Heart right ventricle (tissue), 16 donors: ENCODE measurements at regions not wholly inside any gene's neighbourhood (a gene's known extent, or its start where the extent isn't known, plus 50 kb on each side); places are given as distances from the start of the nearest gene placed in this dataset.

ENCODE experiments used
- ATAC-seq, 8 donors: fragments of 200-7000 bp; cut with Tn5 transposase; one replicate each; pipeline ENCODE4 v1.9.1; 2020; ENCODE audit warnings: mild to moderate bottlenecking in 8 of 8, moderate library complexity in 8 of 8, moderate number of reproducible peaks in 1 of 8
- DNase-seq, 2 donors: peaks; one replicate each; pipeline ENCODE4 v3.0.0-alpha.2; 2020
- H3K27ac ChIP-seq, 10 donors: fragments of 200-600 bp; sonication (generic) in 2 of 10; one replicate each; pipeline versions ENCODE4 v1.5.0 to v1.8.0; 2020 to 2022; ENCODE audit warnings: mild to moderate bottlenecking in 3 of 10
- H3K27me3 ChIP-seq, 7 donors: fragments of 200-600 bp; one replicate each; pipeline ENCODE4 v1.8.0; 2021 to 2022; ENCODE audit warnings: mild to moderate bottlenecking in 2 of 7
- H3K36me3 ChIP-seq, 9 donors: fragments of 200-600 bp; sonication (generic) in 1 of 9; one replicate each; pipeline versions ENCODE4 v1.5.0 to v1.8.0; 2020 to 2022; ENCODE audit warnings: mild to moderate bottlenecking in 2 of 9
- H3K4me1 ChIP-seq, 9 donors: fragments of 200-600 bp; sonication (generic) in 1 of 9; one replicate each; pipeline versions ENCODE4 v1.5.0 to v1.8.0; 2020 to 2022; ENCODE audit warnings: mild to moderate bottlenecking in 4 of 9
- H3K4me3 ChIP-seq, 10 donors: fragments of 200-600 bp; sonication (generic) in 2 of 10; one replicate each; pipeline versions ENCODE4 v1.5.0 to v1.8.0; 2020 to 2022; ENCODE audit warnings: mild to moderate bottlenecking in 7 of 10, moderate library complexity in 2 of 10
- H3K9me3 ChIP-seq, 11 donors: fragments of 200-600 bp in 10 of 11; sonication (generic) in 2 of 11; one replicate each; pipeline versions ENCODE4 v1.5.0 to v1.8.0; 2013 to 2022; ENCODE audit warnings: mild to moderate bottlenecking in 2 of 11, control low read depth in 1 of 11, moderate library complexity in 1 of 11
- CTCF ChIP-seq, 9 donors: fragments of 200-600 bp; sonication (generic) in 2 of 9; IDR thresholded peaks; one replicate each; pipeline versions ENCODE4 v1.5.0 to v1.8.0; 2021 to 2022; ENCODE audit warnings: antibody characterized with exemption in 9 of 9, mild to moderate bottlenecking in 5 of 9, moderate library complexity in 1 of 9
- WGBS, 2 donors: extraction: QIAGEN DNeasy Blood & Tissue Kit; methylation state at CpG; one replicate each; pipeline ENCODE4 v1.1.7; 2013; ENCODE audit warnings: inconsistent platforms in 1 of 2; 5-methylcytosine and 5-hydroxymethylcytosine counted together
- intact Hi-C, 10 donors: fragments of 100-400 bp; cut with DNase I; formaldehyde crosslinking; loops; one replicate each; pipeline versions ENCODE4 v1.11.1 to v1.14.2; 2022
- donor health status: Arrhythmogenic right ventricular cardiomyopathy.
- donor health status: ischemic (EF 13 %, LVEDD 7.1; RV severe dilation, severe dysfunction).
- donor health status: healthy with polysubstance abuse.
- donor health status: DM: no; HTN: yes; CAD: no.
- donor health status: DM: no; HTN: no; CAD: no.
- donor health status: ischemic (EF 25% LVEDD 6.9; RV normal size, moderate dysfunction).
- donor health status: ischemic (EF 25% LVEDD 5.7; RV mildly dilated, moderate dysfunction).
- donor health status: healthy.
- donor health status: DM: yes; HTN: yes; CAD: no.
- donor health status: Ischemic cardiomyopathy.
- donor health status: ischemic (EF 35%, LVEDD 5.7; RV mildly dilated, moderate dysfunction).
- donor health status: nonischemic (EF 11% LVEDD 7.7; RV severe dilation, severe dysfunction).
- donor health status: DM: yes; HTN: yes; CAD: no.
- donor health status: PGD.
- donor health status: ischemic (EF 29% LVEDD 5.4; RV normal size, mild dysfunction).
- donor health status: nonischemic (EF 23%, LVEDD 6.1; RV moderate dilation, normal function).

GRCh38 chr7:4436936-4437335, 245.2 kb upstream of the FOXK1 start:
- H3K4me3 ChIP-seq: no peak overlapping the region
- DNase-seq (no peak), ATAC-seq (no peak)
- no peaks in the 10 kb centered on the region for H3K36me3 ChIP-seq
- no peak for TF ChIP-seq CTCF (IDR thresholded peaks at IDR 0.05)
- H3K27me3 ChIP-seq: no peaks in the 10 kb centered on the region
- H3K4me1 ChIP-seq: no peaks in the 10 kb centered on the region
- intact Hi-C loops: no loop called here
- H3K9me3 ChIP-seq: peaks cover 0 to 11% (median 0%) of the 10 kb centered on the region in 11 donors
- 47 to 70% methylated on average over 3 of the region's 3 CpGs for WGBS, 2 donors
- no peak overlapping the region for H3K27ac ChIP-seq

- H3K27ac ChIP-seq: peak overlapping the region in 1 of 10 donors; percentile 31
- no peaks in the 10 kb centered on the region for H3K4me1 ChIP-seq
- H3K9me3 ChIP-seq: peaks cover 0 to 3% (median 0%) of the 10 kb centered on the region in 11 donors
- TF ChIP-seq CTCF (IDR thresholded peaks at IDR 0.05): no peak
- H3K27me3 ChIP-seq: no peaks in the 10 kb centered on the region
- intact Hi-C loops: no loop called here
- no peak overlapping the region for H3K4me3 ChIP-seq
- H3K36me3 ChIP-seq: no peaks in the 10 kb centered on the region
- ATAC-seq (no peak), DNase-seq (no peak)
- 54 to 60% methylated on average over 4 of the region's 4 CpGs for WGBS, 2 donors
These were observed 244.2 kb upstream of the FOXK1 start for GRCh38 chr7:4437916-4438315.

- Histone ChIP-seq H3K27me3 (no peaks in the 10 kb centered on the region), H3K27ac (peak overlapping the region in 2 of 10 donors; percentile 29 to 31), H3K36me3 (no peaks in the 10 kb centered on the region), H3K4me1 (no peaks in the 10 kb centered on the region), H3K4me3 (no peak overlapping the region), H3K9me3 (peaks cover 0 to 3% (median 0%) of the 10 kb centered on the region in 11 donors)
- no peak for TF ChIP-seq CTCF (IDR thresholded peaks at IDR 0.05)
- ATAC-seq: no peak
- intact Hi-C loops: no loop called here
- 85 to 95% methylated on average over 1 of the region's 1 CpG for WGBS, 2 donors
- no peak for DNase-seq
These were observed 243.3 kb upstream of the FOXK1 start for GRCh38 chr7:4438723-4439245.

- no peaks in the 10 kb centered on the region for H3K27me3 ChIP-seq
- ATAC-seq (peak in 2 of 8 donors; percentile 54 to 80), DNase-seq (no peak)
- no peak overlapping the region for H3K4me3 ChIP-seq
- H3K27ac ChIP-seq: peak overlapping the region in 1 of 10 donors; percentile 29
- H3K9me3 ChIP-seq: peaks cover 0 to 3% (median 0%) of the 10 kb centered on the region in 11 donors
- no peaks in the 10 kb centered on the region for H3K36me3 ChIP-seq
- 63 to 71% methylated on average over 6 of the region's 6 CpGs for WGBS, 2 donors
- intact Hi-C loops: no loop called here
- H3K4me1 ChIP-seq: no peaks in the 10 kb centered on the region
- no peak for TF ChIP-seq CTCF (IDR thresholded peaks at IDR 0.05)
These were observed 242.7 kb upstream of the FOXK1 start for GRCh38 chr7:4439444-4439843.
